ENCODE measurements at regions not wholly inside any gene's neighbourhood (a gene's known extent, or its start where the extent isn't known, plus 50 kb on each side); places are given as distances from the start of the nearest gene placed in this dataset.

DNA sequence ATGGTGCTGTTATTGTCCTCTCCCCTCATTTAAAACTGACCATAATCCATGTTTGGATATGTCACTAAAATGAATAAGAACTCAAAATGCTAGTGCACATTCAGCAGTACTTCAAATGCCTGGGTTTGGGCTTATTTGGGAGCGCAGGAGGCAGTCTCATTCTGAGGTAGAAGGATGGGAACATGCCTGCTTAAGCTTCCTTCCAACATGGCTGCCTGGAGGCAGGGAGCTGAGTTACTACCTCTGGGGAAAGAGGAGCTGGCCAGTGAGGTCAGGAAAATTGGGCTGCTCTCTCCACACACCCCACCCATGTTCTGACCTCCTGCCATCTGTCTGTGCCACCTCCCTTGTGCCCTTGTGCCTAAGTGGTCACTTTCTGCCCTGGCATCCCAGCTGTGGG is 85.7 kb downstream of the PTPRS start:
- ChIA-PET CTCF (no interaction called here), POLR2A (no interaction called here)
- ATAC-seq (no peak), DNase-seq (ENCODE audit: low read depth in 1 of 2, low spot score in 1 of 2) (no peak), FAIRE-seq (no peak)
- Histone ChIP-seq H3K9me3 (peaks cover 8% of the 10 kb centered on the region; the same call in 1 of the 3 replicates), H3K4me3 (no peak overlapping the region), H3K4me1 (no peaks in the 10 kb centered on the region), H3K4me2 (no peak overlapping the region), H3K27ac (no peak overlapping the region)
- TF ChIP-seq SMC3 (IDR thresholded peaks at IDR 0.05) (no peak), REST (IDR thresholded peaks at IDR 0.05) (no peak), CBX2 (IDR thresholded peaks at IDR 0.05; ENCODE audit: borderline replicate concordance, low read depth) (no peak), EHF (CRISPR knock-in tag; IDR thresholded peaks at IDR 0.05) (no peak), CEBPB (IDR thresholded peaks at IDR 0.05) (no peak), HOXA7 (CRISPR knock-in tag; IDR thresholded peaks at IDR 0.05) (no peak), HDAC2 (IDR thresholded peaks at IDR 0.05) (no peak), POLR2A (IDR thresholded peaks at IDR 0.05; ENCODE audit: low read length) (no peak), CHD4 (IDR thresholded peaks at IDR 0.05; ENCODE audit: borderline replicate concordance) (no peak), PHF8 (IDR thresholded peaks at IDR 0.05; ENCODE audit: borderline replicate concordance, low read depth) (no peak), TFCP2L1 (CRISPR knock-in tag; IDR thresholded peaks at IDR 0.05) (no peak), RAD21 (conservative IDR thresholded peaks at IDR 0.05 in 1 of 2, IDR thresholded peaks at IDR 0.05 in 1 of 2) (no peak)
- TF ChIP-seq, protein P1, sequence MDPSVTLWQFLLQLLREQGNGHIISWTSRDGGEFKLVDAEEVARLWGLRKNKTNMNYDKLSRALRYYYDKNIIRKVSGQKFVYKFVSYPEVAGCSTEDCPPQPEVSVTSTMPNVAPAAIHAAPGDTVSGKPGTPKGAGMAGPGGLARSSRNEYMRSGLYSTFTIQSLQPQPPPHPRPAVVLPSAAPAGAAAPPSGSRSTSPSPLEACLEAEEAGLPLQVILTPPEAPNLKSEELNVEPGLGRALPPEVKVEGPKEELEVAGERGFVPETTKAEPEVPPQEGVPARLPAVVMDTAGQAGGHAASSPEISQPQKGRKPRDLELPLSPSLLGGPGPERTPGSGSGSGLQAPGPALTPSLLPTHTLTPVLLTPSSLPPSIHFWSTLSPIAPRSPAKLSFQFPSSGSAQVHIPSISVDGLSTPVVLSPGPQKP (IDR thresholded peaks at IDR 0.05; ENCODE audit: low read depth, low read length) = no peak
- 94% methylated on average over 1 of the region's 1 CpG for WGBS (ENCODE audit: missing lambda C conversion rate)

DNA sequence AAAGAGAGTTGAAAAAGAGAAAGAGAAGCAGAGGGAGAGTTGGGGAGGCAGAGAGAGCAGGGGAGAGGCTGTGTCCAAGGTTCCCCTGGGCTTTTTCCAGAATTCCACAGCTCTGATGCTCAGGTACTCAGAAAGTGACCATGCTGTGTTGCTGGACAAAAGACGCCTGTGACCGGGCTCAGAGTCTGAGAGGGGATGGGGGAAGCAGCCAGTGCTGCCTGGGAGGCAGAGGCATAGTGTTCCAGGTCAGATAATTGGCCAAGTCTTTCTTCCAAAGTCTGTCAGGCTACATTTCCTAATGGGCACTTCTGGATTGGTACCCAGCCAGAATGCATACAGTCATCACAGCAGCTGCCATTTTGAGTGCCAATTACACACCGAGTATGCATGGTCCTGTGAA is 86.1 kb downstream of the PTPRS start:
- H3K4me3 ChIP-seq = no peak overlapping the region
- POLR2A ChIA-PET = no interaction called here
- no peak for ATAC-seq
- no peak for DNase-seq (ENCODE audit: low read depth in 1 of 2, low spot score in 1 of 2)
- H3K27ac ChIP-seq = no peak overlapping the region
- H3K4me1 ChIP-seq = no peaks in the 10 kb centered on the region
- no peak for TF ChIP-seq EHF (CRISPR knock-in tag; IDR thresholded peaks at IDR 0.05)
- no peak for TF ChIP-seq NFE2L2 (conservative IDR thresholded peaks at IDR 0.05; ENCODE audit: low read length)
- TF ChIP-seq CHD2 (IDR thresholded peaks at IDR 0.05; ENCODE audit: low read length, partially characterized antibody) = no peak
- no peak for TF ChIP-seq HDAC2 (IDR thresholded peaks at IDR 0.05)
- TF ChIP-seq NR3C1 (IDR thresholded peaks at IDR 0.05) = no peak
- TF ChIP-seq, protein P2, sequence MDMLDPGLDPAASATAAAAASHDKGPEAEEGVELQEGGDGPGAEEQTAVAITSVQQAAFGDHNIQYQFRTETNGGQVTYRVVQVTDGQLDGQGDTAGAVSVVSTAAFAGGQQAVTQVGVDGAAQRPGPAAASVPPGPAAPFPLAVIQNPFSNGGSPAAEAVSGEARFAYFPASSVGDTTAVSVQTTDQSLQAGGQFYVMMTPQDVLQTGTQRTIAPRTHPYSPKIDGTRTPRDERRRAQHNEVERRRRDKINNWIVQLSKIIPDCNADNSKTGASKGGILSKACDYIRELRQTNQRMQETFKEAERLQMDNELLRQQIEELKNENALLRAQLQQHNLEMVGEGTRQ (IDR thresholded peaks at IDR 0.05) = no peak
- TF ChIP-seq SREBF2 (IDR thresholded peaks at IDR 0.05) = no peak
- no peak for TF ChIP-seq JUN (IDR thresholded peaks at IDR 0.05)
- 62% methylated on average over 3 of the region's 3 CpGs for WGBS (ENCODE audit: missing lambda C conversion rate)
- no peak overlapping the region for H3K4me2 ChIP-seq
- no peak for FAIRE-seq
- CTCF ChIA-PET = no interaction called here
- H3K9me3 ChIP-seq = peaks cover 8% of the 10 kb centered on the region; the same call in 1 of the 3 replicates

DNA sequence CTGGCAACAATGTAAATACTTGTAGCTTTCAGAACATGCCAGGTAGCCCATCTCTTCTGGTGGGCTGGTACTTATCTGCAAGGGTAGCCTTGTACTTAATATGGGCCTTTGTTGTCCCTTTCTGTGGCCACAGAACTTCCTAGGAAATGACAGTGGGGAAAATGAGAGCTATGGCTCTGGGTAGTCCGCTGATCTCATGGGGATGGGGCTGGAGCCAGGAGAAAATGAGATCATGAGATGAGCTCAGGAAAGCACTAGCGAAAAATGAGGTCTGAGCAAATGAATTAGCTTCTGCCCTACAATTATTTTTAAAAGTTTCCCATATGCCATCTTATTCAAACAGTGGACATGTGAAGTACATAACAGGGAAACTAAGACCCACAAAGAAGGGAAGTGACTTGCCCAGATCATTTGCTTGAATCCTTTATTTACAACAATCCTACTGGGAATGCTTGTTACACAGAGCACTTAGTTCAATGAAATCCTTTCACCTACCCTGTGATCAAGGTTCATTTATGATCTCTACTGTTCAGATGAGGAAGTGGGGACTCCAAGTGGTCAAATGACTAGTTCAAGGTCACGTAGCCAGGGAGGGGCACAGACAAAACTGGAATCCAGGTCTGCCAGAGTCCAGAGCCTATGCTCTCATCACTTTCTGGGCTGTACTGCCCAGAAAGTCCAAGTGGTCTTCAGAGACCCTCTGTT is 87.1 kb downstream of the PTPRS start:
- WGBS (ENCODE audit: missing lambda C conversion rate) = 93% methylated on average over 3 of the region's 3 CpGs
- no peak for TF ChIP-seq NR3C1 (IDR thresholded peaks at IDR 0.05)
- TF ChIP-seq CBX8 (IDR thresholded peaks at IDR 0.05) = no peak
- no peak for TF ChIP-seq ZFP36 (IDR thresholded peaks at IDR 0.05; ENCODE audit: borderline replicate concordance, partially characterized antibody)
- TF ChIP-seq, protein P3, sequence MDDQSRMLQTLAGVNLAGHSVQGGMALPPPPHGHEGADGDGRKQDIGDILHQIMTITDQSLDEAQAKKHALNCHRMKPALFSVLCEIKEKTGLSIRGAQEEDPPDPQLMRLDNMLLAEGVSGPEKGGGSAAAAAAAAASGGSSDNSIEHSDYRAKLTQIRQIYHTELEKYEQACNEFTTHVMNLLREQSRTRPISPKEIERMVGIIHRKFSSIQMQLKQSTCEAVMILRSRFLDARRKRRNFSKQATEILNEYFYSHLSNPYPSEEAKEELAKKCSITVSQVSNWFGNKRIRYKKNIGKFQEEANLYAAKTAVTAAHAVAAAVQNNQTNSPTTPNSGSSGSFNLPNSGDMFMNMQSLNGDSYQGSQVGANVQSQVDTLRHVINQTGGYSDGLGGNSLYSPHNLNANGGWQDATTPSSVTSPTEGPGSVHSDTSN (IDR thresholded peaks at IDR 0.05) = no peak
- no peak for TF ChIP-seq HOXB5 (CRISPR knock-in tag; IDR thresholded peaks at IDR 0.05)
- no peak for TF ChIP-seq KDM5A (IDR thresholded peaks at IDR 0.05)
- TF ChIP-seq RCOR1 (IDR thresholded peaks at IDR 0.05; ENCODE audit: low read depth, low read length) = no peak
- TF ChIP-seq NFE2L2 (conservative IDR thresholded peaks at IDR 0.05; ENCODE audit: low read length) = no peak
- TF ChIP-seq ZNF302 (CRISPR knock-in tag; IDR thresholded peaks at IDR 0.05) = no peak
- no peak for TF ChIP-seq RARB (CRISPR knock-in tag; IDR thresholded peaks at IDR 0.05)
- TF ChIP-seq EP300 (IDR thresholded peaks at IDR 0.05) = no peak
- no peak for TF ChIP-seq PHF8 (IDR thresholded peaks at IDR 0.05; ENCODE audit: borderline replicate concordance, low read depth)
- TF ChIP-seq CEBPB (IDR thresholded peaks at IDR 0.05) = no peak
- TF ChIP-seq CHD4 (IDR thresholded peaks at IDR 0.05; ENCODE audit: borderline replicate concordance) = no peak

More for the DNA sequence above, 87.1 kb downstream of the PTPRS start:
- no peak overlapping the region for H3K4me3 ChIP-seq
- DNase-seq (ENCODE audit: low read depth in 1 of 2, low spot score in 1 of 2) = no peak
- POLR2A ChIA-PET = no interaction called here
- CTCF ChIA-PET = no interaction called here
- peaks cover 8% of the 10 kb centered on the region; the same call in 1 of the 3 replicates for H3K9me3 ChIP-seq
- no peak overlapping the region for H3K4me2 ChIP-seq
- H3K4me1 ChIP-seq = no peaks in the 10 kb centered on the region
- no peak for FAIRE-seq
- H3K27ac ChIP-seq = no peak overlapping the region
- no peak for ATAC-seq

All from A549 (cell line).